ENCODE measurements at regions not wholly inside any gene's neighbourhood (a gene's known extent, or its start where the extent isn't known, plus 50 kb on each side); places are given as distances from the start of the nearest gene placed in this dataset.

DNA sequence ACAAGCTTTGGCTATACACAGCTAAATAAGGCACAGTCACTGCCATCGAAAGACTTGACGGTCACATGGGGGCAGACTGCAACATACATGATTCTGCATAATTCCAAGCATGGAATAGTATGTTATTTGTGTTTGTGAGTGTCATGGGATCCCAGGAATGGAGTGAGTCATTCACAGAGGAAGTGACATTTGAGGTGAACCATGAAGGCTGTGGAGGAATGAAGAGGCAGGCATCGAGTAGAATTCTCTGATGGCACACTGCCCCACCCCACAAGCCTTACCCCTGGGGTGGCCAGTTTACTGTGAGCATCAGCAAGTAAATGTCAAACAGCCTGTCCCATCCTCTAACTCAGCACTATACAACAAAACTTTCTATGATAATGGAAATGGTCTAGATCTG is 619.7 kb downstream of the MID1IP1 start:
- BruUV-seq (replicated peaks) = no TSS peak
- Histone ChIP-seq H3K4me3 (no peak overlapping the region), H3K9ac (ENCODE audit: insufficient read depth in 1 of 2, low read depth in 2 of 2, low read length in 2 of 2) (no peak overlapping the region), H2AFZ (ENCODE audit: low read depth, low read length) (no peak overlapping the region), H3K4me2 (ENCODE audit: insufficient read depth, low read length) (no peak overlapping the region), H3K9me1 (ENCODE audit: control insufficient read depth, insufficient read depth, low read length) (no peaks in the 10 kb centered on the region), H3K4me1 (replicated peaks in 1 of 2; ENCODE audit: control insufficient read depth in 2 of 2, insufficient read depth in 2 of 2, low read length in 2 of 2) (no peaks in the 10 kb centered on the region), H3K79me2 (ENCODE audit: control insufficient read depth, insufficient read depth, low read length) (no peaks in the 10 kb centered on the region), H3K36me3 (ENCODE audit: control insufficient read depth, insufficient read depth, low read length) (no peaks in the 10 kb centered on the region), H3K27ac (ENCODE audit: extremely low read depth, low read depth, low read length) (no peak overlapping the region), H3K9me3 (replicated peaks; ENCODE audit: control insufficient read depth, insufficient read depth, low read depth, low read length) (no peaks in the 10 kb centered on the region), H4K20me1 (replicated peaks; ENCODE audit: control insufficient read depth, insufficient read depth, low read length) (no peaks in the 10 kb centered on the region), H3K27me3 (ENCODE audit: control insufficient read depth in 2 of 2, insufficient read depth in 2 of 2, low read length in 2 of 2) (peaks cover 0 to 24% of the 10 kb centered on the region in 2 experiments; a peak in 2 of 5 replicates)
- no peak for ATAC-seq
- 10% methylated on average over 3 of the region's 3 CpGs for WGBS (ENCODE audit: insufficient coverage, low coverage, missing lambda C conversion rate)
- in situ Hi-C loops (cut with MboI) (no loop called here), intact Hi-C loops (cut with micrococcal nuclease) (no loop called here)
- CTCF ChIA-PET (ENCODE audit: low intra/inter-chr PET ratio) = no interaction called here
- FAIRE-seq = no peak
- no peak for DNase-seq (ENCODE audit: extremely low read depth in 1 of 4, low spot score in 3 of 4)
- TF ChIP-seq POLR2A (conservative IDR thresholded peaks at IDR 0.05) (no peak), KAT2B (IDR thresholded peaks at IDR 0.05; ENCODE audit: low read depth, low read length) (no peak), FOSL1 (tag; conservative IDR thresholded peaks at IDR 0.05) (peak; percentile 28; the same call in 1 of the 2 replicates), PML (IDR thresholded peaks at IDR 0.05; ENCODE audit: low read length) (no peak), MBD2 (IDR thresholded peaks at IDR 0.05; ENCODE audit: borderline replicate concordance, low read depth) (no peak), ZNF764 (CRISPR knock-in tag; IDR thresholded peaks at IDR 0.05; ENCODE audit: low read depth) (no peak)
- POLR2A ChIA-PET = no interaction called here

- CTCF ChIA-PET (ENCODE audit: low intra/inter-chr PET ratio) = no interaction called here
- FAIRE-seq = no peak
- no peak for TF ChIP-seq POLR2A (conservative IDR thresholded peaks at IDR 0.05)
- no peak for TF ChIP-seq MCM5 (IDR thresholded peaks at IDR 0.05; ENCODE audit: low read depth)
- TF ChIP-seq HEY1 (CRISPR knock-in tag; IDR thresholded peaks at IDR 0.05; ENCODE audit: borderline replicate concordance) = no peak
- TF ChIP-seq MBD1 (CRISPR knock-in tag; IDR thresholded peaks at IDR 0.05) = no peak
- no peak for TF ChIP-seq POLR2AphosphoS2 (IDR thresholded peaks at IDR 0.05; ENCODE audit: low read length)
- no peak for TF ChIP-seq ZNF740 (CRISPR knock-in tag; IDR thresholded peaks at IDR 0.05)
- no peak for TF ChIP-seq ZNF740 (tag; IDR thresholded peaks at IDR 0.05)
- TF ChIP-seq NR4A1 (CRISPR knock-in tag; IDR thresholded peaks at IDR 0.05) = no peak
- no peak for TF ChIP-seq NR4A1 (tag; IDR thresholded peaks at IDR 0.05)
Measured at GRCh38 chrX:39425124-39425806, 624.0 kb downstream of the MID1IP1 start.

More at GRCh38 chrX:39425124-39425806, 624.0 kb downstream of the MID1IP1 start:
- H4K20me1 ChIP-seq (replicated peaks; ENCODE audit: control insufficient read depth, insufficient read depth, low read length) = no peaks in the 10 kb centered on the region
- no peak overlapping the region for H3K4me3 ChIP-seq
- no peak overlapping the region for H3K27ac ChIP-seq (ENCODE audit: extremely low read depth, low read depth, low read length)
- no peaks in the 10 kb centered on the region for H3K79me2 ChIP-seq (ENCODE audit: control insufficient read depth, insufficient read depth, low read length)
- H3K9me3 ChIP-seq (replicated peaks; ENCODE audit: control insufficient read depth, insufficient read depth, low read depth, low read length) = no peaks in the 10 kb centered on the region
- POLR2A ChIA-PET = interaction anchor here (0.6 kb wide), 1 partner anchor 555 kb away, joined by 3 read pairs; no protein-coding TSS in a partner anchor
- BruUV-seq (replicated peaks) = no TSS peak
- WGBS (ENCODE audit: insufficient coverage, low coverage, missing lambda C conversion rate) = 9% methylated on average over 2 of the region's 2 CpGs
- no peak overlapping the region for H2AFZ ChIP-seq (ENCODE audit: low read depth, low read length)
- peaks cover 0 to 4% of the 10 kb centered on the region in 2 experiments; a peak in 2 of 5 replicates for H3K27me3 ChIP-seq (ENCODE audit: control insufficient read depth in 2 of 2, insufficient read depth in 2 of 2, low read length in 2 of 2)
- ATAC-seq = no peak
- no peaks in the 10 kb centered on the region for H3K36me3 ChIP-seq (ENCODE audit: control insufficient read depth, insufficient read depth, low read length)
- DNase-seq (ENCODE audit: extremely low read depth in 1 of 4, low spot score in 3 of 4) = no peak
- H3K9me1 ChIP-seq (ENCODE audit: control insufficient read depth, insufficient read depth, low read length) = no peaks in the 10 kb centered on the region
- H3K9ac ChIP-seq (ENCODE audit: insufficient read depth in 1 of 2, low read depth in 2 of 2, low read length in 2 of 2) = no peak overlapping the region
- no peaks in the 10 kb centered on the region for H3K4me1 ChIP-seq (replicated peaks in 1 of 2; ENCODE audit: control insufficient read depth in 2 of 2, insufficient read depth in 2 of 2, low read length in 2 of 2)
- intact Hi-C loops (cut with micrococcal nuclease) = no loop called here
- in situ Hi-C loops (cut with MboI) = no loop called here
- no peak overlapping the region for H3K4me2 ChIP-seq (ENCODE audit: insufficient read depth, low read length)
